ENCODE measurements at regions not wholly inside any gene's neighbourhood (a gene's known extent, or its start where the extent isn't known, plus 50 kb on each side); places are given as distances from the start of the nearest gene placed in this dataset.

GRCh38 chr12:11954181-11954580 lies 116.6 kb upstream of the BCL2L14 start:
- dilution Hi-C loops (cut with MboI; ENCODE audit: extremely low pct_ligation_motif_present, low sequenced_read_pairs), result no loop called here

More at GRCh38 chr12:11954181-11954580, 116.6 kb upstream of the BCL2L14 start:
- Histone ChIP-seq H3K27me3 (ENCODE audit: control insufficient read depth in 2 of 2, insufficient read depth in 2 of 2, low read length in 2 of 2) (peaks cover 0 to 28% of the 10 kb centered on the region in 2 experiments), H3K9me3 (replicated peaks; ENCODE audit: control insufficient read depth, insufficient read depth, low read length) (no peaks in the 10 kb centered on the region), H3K9me1 (replicated peaks; ENCODE audit: control insufficient read depth, extremely low read depth, insufficient read depth, low read length) (no peaks in the 10 kb centered on the region), H3K27ac (ENCODE audit: insufficient read depth, low read depth, low read length) (no peak overlapping the region), H3K36me3 (ENCODE audit: control insufficient read depth in 2 of 2, extremely low read depth in 1 of 2, insufficient read depth in 2 of 2, low read length in 2 of 2) (no peaks in the 10 kb centered on the region), H3K79me2 (ENCODE audit: control insufficient read depth, insufficient read depth, low read length) (no peaks in the 10 kb centered on the region), H2AFZ (ENCODE audit: low read depth, low read length) (no peak overlapping the region), H3K4me3 (replicated peaks in 1 of 3; ENCODE audit: insufficient read depth in 1 of 3, low read depth in 1 of 3, low read length in 3 of 3) (no peak overlapping the region), H3K4me1 (ENCODE audit: control insufficient read depth, extremely low read depth, insufficient read depth, low read length) (peaks cover 13% of the 10 kb centered on the region), H3K4me2 (ENCODE audit: insufficient read depth, low read length) (no peak overlapping the region), H4K20me1 (replicated peaks; ENCODE audit: control insufficient read depth, extremely low read depth, insufficient read depth, low read length) (no peaks in the 10 kb centered on the region), H3K9ac (replicated peaks; ENCODE audit: extremely low read depth, insufficient read depth, low read length) (no peak overlapping the region)
- no TSS peak for BruUV-seq (replicated peaks)
- FAIRE-seq (no peak), DNase-seq (ENCODE audit: low read depth, low spot score) (no peak)
- intact Hi-C loops (cut with micrococcal nuclease), result no loop called here
- POLR2A ChIA-PET, result interaction anchor here (0.7 kb wide), 1 partner anchor 25 kb away, joined by 3 read pairs; no protein-coding TSS in a partner anchor
- no peak for TF ChIP-seq CTCF (IDR thresholded peaks at IDR 0.05; ENCODE audit: extremely low read depth in 1 of 2, insufficient read depth in 1 of 2, low read depth in 1 of 2, low read length in 2 of 2)
- no peak for TF ChIP-seq MAX (IDR thresholded peaks at IDR 0.05; ENCODE audit: insufficient read depth, insufficient read length)
- no peak for TF ChIP-seq FOS (IDR thresholded peaks at IDR 0.05; ENCODE audit: borderline replicate concordance, insufficient read depth, low read length)
- TF ChIP-seq POLR2A (IDR thresholded peaks at IDR 0.05; ENCODE audit: low read depth, low read length), result no peak
- CTCF ChIA-PET, result interaction anchor here (1.3 kb wide), 1 partner anchor 26 kb away, joined by 3 read pairs; no protein-coding TSS in a partner anchor
